AG04449 (cell line): ENCODE measurements at regions not wholly inside any gene's neighbourhood (a gene's known extent, or its start where the extent isn't known, plus 50 kb on each side); places are given as distances from the start of the nearest gene placed in this dataset.

Experiments used
- CTCF ChIA-PET: fragments of 350-600 bp; formaldehyde crosslinking; extraction: SDS; loops from one replicate; lab custom pipeline; 2021; ENCODE audit warnings: antibody characterized with exemption; lab: Yijun Ruan, JAX
- POLR2A ChIA-PET: fragments of 400-600, 350-600 bp; formaldehyde crosslinking; extraction: SDS; loops from one replicate; lab custom pipeline; 2020; ENCODE audit warnings: antibody characterized with exemption, inconsistent platforms; lab: Yijun Ruan, JAX
- DNase-seq: peaks from one replicate; pipeline ENCODE4 v3.0.0-alpha.2; 2010; ENCODE audit warnings: low read depth, low spot score
- H3K4me3 ChIP-seq: 2 replicates; pipeline ENCODE4 v1.5.1; 2011; ENCODE audit warnings: low read depth, mild to moderate bottlenecking, control low read depth, low read length
- CTCF ChIP-seq: IDR thresholded peaks from one replicate; pipeline ENCODE4 v1.5.1; 2011; ENCODE audit warnings: mild to moderate bottlenecking, moderate library complexity, low read length, control low read depth, inconsistent platforms; ENCODE audit not compliant: insufficient read depth; ENCODE audit errors: missing control alignments

GRCh38 chr2:147684903-147685302, 159.9 kb upstream of the ACVR2A start:
- CTCF ChIA-PET = no interaction called here
- H3K4me3 ChIP-seq = no peak overlapping the region
- TF ChIP-seq CTCF = no peak
- POLR2A ChIA-PET = no interaction called here
- no peak for DNase-seq

GRCh38 chr2:147683380-147683779, 161.4 kb upstream of the ACVR2A start:
- H3K4me3 ChIP-seq = no peak overlapping the region
- CTCF ChIA-PET = no interaction called here
- no peak for TF ChIP-seq CTCF
- POLR2A ChIA-PET = no interaction called here
- DNase-seq = no peak

GRCh38 chr2:147681093-147681492, 163.7 kb upstream of the ACVR2A start:
- ChIA-PET POLR2A (no interaction called here), CTCF (no interaction called here)
- H3K4me3 ChIP-seq = no peak overlapping the region
- no peak for TF ChIP-seq CTCF
- DNase-seq = no peak

- ChIA-PET CTCF (no interaction called here), POLR2A (no interaction called here)
- H3K4me3 ChIP-seq = no peak overlapping the region
- DNase-seq = no peak
- TF ChIP-seq CTCF = no peak
These were observed 164.8 kb upstream of the ACVR2A start for GRCh38 chr2:147679955-147680531.

GRCh38 chr2:147679191-147679954, 165.5 kb upstream of the ACVR2A start:
- CTCF ChIA-PET = no interaction called here

More at GRCh38 chr2:147679191-147679954, 165.5 kb upstream of the ACVR2A start:
- no peak overlapping the region for H3K4me3 ChIP-seq
- POLR2A ChIA-PET = no interaction called here
- no peak for DNase-seq
- TF ChIP-seq CTCF = no peak
